ENCODE measurements at regions not wholly inside any gene's neighbourhood (a gene's known extent, or its start where the extent isn't known, plus 50 kb on each side); places are given as distances from the start of the nearest gene placed in this dataset.
"Not testable (repeated sequence)": the region's sequence is repeated elsewhere in the genome, so short reads cannot be mapped to it uniquely, and the experiment has no call there.

DNA sequence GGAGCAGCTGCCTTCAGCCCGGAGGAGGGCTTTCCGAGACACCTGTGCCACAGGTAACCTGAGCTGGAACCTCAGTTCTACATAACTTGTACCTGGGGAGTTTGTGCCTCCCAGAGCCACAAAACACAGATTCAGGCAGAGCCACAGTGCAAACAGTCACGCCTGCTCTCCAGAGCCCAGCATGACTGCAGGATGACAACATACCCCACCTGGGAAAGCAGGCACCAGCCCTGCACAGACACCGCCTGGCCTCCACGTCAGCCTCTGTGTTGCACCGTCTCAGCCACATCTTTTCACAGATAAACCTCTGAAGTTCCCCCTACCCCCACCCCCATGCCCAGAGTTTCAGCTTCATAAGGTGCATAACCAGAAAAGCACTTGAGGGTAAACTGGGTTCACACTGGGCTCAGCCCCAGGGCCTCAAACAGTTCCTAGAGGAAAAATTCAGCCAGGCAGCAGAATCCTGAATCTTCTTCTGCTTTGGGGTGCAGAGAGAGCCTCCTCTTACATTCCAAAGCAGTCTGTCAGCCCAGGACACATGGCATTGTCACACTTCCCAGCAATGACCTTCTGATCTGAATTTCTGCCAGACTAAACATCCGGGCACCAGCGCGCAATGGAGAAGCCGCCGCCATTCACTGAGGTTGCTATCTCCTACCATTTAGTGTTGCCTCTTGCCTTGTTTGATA is 229.5 kb downstream of the TOMM20 start:
- Mint-ChIP-seq H3K9me3 (no peaks in the 10 kb centered on the region), H3K27ac (no peak overlapping the region), H3K4me1 (ENCODE audit: low read depth) (peaks cover 4% of the 10 kb centered on the region), H3K4me3 (no peak overlapping the region), H3K36me3 (ENCODE audit: low read depth) (no peaks in the 10 kb centered on the region), H3K27me3 (ENCODE audit: low read depth) (no peaks in the 10 kb centered on the region)
- intact Hi-C loops (cut with micrococcal nuclease): no loop called here
- DNase-seq: no peak
- CTCF ChIA-PET: no interaction called here

DNA sequence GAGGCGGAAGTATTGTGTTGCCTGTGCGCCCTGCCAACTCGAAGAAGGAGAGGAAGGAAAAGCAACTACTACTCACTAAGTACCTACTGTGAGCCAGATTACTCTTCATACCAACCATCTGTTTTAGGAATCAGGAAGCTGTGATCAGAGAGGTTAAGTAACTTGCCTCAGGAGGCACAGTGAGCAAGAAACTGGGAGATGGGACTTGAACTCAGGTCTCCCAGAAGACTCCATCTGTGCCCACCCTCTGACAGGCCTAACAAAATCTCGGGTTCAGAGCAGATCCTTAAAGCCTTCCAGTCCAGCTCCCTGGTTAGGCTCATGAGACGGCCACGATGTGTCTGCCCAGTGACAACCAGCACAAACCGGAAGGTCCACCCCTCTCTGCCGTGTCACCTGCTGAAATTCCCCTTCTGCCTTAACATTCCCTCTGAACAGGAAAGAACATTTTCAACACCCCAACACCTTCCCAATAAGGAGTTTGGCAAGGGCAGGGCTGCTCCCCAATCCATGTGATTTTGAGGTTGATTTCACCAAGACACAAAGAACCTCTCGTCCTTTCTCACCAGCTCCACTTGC is 230.1 kb downstream of the TOMM20 start:
- CTCF ChIA-PET: no interaction called here
- H3K27me3 Mint-ChIP-seq (ENCODE audit: low read depth): no peaks in the 10 kb centered on the region
- H3K9me3 Mint-ChIP-seq: no peaks in the 10 kb centered on the region

DNA sequence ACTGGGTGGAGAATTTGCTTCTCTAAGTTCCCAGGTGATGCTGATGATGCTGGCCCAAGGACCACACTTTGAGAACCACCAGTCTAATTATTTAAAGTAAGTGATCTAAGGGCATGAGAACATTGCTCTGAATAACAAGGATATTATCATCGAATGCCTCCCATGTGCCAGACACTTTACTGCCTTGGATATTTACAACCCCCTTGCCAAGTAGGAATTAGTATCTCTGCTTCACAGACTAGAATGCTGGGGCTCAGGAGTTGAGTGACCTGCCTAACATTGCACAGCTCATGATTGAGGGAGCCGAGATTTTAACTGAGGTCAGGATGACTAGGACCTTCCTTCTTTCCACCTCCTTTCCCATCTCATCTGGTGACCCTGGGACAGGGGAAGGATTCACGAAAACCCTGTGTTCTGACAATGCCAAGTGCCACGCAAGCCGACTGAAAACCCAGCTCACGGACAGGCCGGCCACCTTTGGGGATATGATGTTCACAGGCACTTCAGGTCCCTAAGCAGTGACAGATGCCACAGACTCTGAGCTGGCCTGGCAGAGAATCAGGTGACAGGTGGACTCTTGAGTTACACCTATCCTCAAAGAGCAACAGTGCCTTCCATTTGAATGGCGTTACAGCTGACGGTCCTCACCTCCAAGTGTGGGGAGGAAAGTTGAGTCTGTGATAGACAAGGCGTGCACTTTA is 230.7 kb downstream of the TOMM20 start:
- intact Hi-C loops (cut with micrococcal nuclease): no loop called here
- no peaks in the 10 kb centered on the region for H3K9me3 Mint-ChIP-seq
- CTCF ChIA-PET: no interaction called here
- no peak overlapping the region for H3K4me3 Mint-ChIP-seq
- no peak for DNase-seq
- no peak overlapping the region for H3K27ac Mint-ChIP-seq
- no peaks in the 10 kb centered on the region for H3K36me3 Mint-ChIP-seq (ENCODE audit: low read depth)
- H3K4me1 Mint-ChIP-seq (ENCODE audit: low read depth): peaks cover 15% of the 10 kb centered on the region
- H3K27me3 Mint-ChIP-seq (ENCODE audit: low read depth): no peaks in the 10 kb centered on the region

More for the DNA sequence above, 230.1 kb downstream of the TOMM20 start:
- intact Hi-C loops (cut with micrococcal nuclease): no loop called here
- Mint-ChIP-seq H3K36me3 (ENCODE audit: low read depth) (no peaks in the 10 kb centered on the region), H3K27ac (no peak overlapping the region), H3K4me1 (ENCODE audit: low read depth) (peaks cover 10% of the 10 kb centered on the region), H3K4me3 (no peak overlapping the region)
- DNase-seq: no peak

DNA sequence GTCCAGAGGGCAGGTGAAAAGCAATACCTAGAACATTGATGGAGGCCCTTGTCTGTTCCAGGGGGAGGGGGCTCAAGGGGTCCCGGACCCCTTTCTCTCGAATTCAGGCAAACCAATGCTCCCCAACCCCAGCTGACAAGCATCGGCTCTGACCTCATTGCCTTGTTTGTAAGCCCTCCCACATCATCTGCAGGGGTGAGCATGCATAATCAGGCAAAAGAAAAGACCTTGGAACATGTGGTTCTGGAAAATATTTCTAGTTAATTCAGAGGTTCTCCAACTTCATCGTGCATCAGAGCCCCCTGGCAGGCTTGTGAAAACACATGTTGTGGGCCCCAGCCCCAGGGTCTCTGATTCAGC is 231.3 kb downstream of the TOMM20 start:
- H3K4me1 Mint-ChIP-seq (ENCODE audit: low read depth): peaks cover 15% of the 10 kb centered on the region
- H3K27me3 Mint-ChIP-seq (ENCODE audit: low read depth): no peaks in the 10 kb centered on the region
- DNase-seq: no peak
- no peak overlapping the region for H3K4me3 Mint-ChIP-seq
- no peak overlapping the region for H3K27ac Mint-ChIP-seq
- CTCF ChIA-PET: no interaction called here
- no peaks in the 10 kb centered on the region for H3K9me3 Mint-ChIP-seq
- intact Hi-C loops (cut with micrococcal nuclease): no loop called here
- H3K36me3 Mint-ChIP-seq (ENCODE audit: low read depth): no peaks in the 10 kb centered on the region

DNA sequence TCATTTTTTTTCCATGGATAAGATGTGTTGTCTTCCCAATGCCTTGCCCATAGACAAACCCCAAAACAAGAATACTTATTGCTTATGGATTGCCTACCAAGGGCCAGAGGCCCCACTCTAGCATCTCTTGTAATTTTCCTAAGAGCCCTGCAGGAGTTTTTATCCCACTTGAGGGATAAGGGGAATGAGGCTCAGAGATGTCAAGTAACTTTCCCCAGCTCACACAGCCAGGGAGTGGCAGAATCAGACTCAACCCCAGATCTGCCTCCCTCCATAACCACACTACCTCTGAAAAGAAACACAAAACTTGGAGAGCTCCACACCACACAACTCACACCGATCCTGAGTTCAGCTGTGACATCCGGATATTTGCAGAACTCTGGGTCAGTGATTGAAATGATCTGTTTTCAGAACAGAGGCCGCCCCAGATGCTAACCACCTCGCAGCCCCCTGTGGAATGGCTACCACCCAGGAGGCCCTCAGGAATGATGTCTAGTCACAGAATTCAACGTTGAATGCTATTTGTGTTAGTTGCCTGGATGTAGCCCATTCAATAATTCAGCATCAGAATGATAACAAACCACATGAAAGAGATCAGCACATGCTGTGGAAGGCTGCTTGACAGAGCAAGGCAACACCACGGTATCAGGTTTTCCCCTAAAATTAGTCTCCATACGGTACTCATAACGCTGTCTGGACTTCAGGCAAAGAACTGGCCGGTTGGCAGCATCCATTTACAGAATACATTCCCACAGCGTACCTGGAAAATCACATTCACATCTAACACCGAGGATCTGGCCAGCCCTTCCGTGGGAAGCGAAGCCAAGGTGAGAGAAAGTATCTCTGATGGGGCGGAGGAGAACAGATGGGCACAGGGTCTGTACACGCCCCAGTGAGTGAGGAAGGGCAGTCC is 231.9 kb downstream of the TOMM20 start:
- intact Hi-C loops (cut with micrococcal nuclease): no loop called here
- no peak overlapping the region for H3K4me3 Mint-ChIP-seq
- no peaks in the 10 kb centered on the region for H3K9me3 Mint-ChIP-seq
- H3K27ac Mint-ChIP-seq: no peak overlapping the region
- no peak for DNase-seq
- H3K4me1 Mint-ChIP-seq (ENCODE audit: low read depth): peaks cover 15% of the 10 kb centered on the region
- no peaks in the 10 kb centered on the region for H3K27me3 Mint-ChIP-seq (ENCODE audit: low read depth)
- CTCF ChIA-PET: interaction anchor here (1.2 kb wide), 1 partner anchor 187 kb away, joined by 5 read pairs; no protein-coding TSS in a partner anchor
- H3K36me3 Mint-ChIP-seq (ENCODE audit: low read depth): no peaks in the 10 kb centered on the region

DNA sequence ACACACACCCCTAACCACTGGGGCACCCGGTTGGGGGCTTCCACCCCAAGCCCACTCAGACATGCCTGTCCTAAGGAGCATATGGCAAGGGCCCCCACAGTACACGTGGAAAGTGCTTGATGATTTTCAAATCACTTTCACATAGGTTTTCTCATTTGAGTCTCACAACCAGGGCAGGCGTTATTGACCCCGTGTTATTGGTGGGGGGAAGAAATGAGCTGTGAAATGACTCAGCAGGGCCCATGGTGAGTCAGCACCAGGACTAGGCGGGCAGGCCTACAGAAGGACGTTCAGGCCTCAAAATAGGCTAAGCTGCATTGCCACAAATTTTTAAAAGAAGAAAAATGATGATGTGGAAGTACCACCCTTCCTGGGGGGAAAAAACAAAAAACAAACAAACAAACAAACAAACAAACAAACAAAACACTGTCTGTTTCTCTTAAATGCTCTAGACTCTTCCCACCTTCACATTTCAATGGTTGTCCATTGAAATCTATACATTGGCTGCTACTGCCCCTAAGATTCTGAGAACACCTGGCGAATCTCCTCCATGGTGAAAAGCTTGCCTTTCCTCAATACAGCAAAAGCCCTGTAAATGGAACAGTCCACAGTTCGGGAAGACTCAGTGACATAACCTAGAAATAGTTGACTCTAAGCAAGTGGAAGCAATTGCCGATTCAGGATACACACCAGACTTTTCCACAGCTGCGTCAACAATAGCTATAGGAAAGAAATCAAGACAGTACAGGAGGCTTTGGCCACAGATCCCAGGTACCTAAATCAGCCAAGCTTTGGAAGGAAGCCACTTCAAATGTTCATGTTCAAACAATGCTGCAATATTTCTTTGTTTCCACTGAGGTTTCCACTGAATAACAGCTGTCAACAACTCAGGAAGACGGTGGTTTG is 234.7 kb downstream of the TOMM20 start:
- Mint-ChIP-seq H3K36me3 (ENCODE audit: low read depth) (no peaks in the 10 kb centered on the region), H3K4me1 (ENCODE audit: low read depth) (peaks cover 15% of the 10 kb centered on the region), H3K9me3 (no peaks in the 10 kb centered on the region), H3K27me3 (ENCODE audit: low read depth) (no peaks in the 10 kb centered on the region), H3K4me3 (no peak overlapping the region), H3K27ac (no peak overlapping the region)
- intact Hi-C loops (cut with micrococcal nuclease): no loop called here
- DNase-seq: peak; percentile 46
- CTCF ChIA-PET: interaction anchor here (0.7 kb wide), 1 partner anchor 180 kb away, joined by 3 read pairs; no protein-coding TSS in a partner anchor

DNA sequence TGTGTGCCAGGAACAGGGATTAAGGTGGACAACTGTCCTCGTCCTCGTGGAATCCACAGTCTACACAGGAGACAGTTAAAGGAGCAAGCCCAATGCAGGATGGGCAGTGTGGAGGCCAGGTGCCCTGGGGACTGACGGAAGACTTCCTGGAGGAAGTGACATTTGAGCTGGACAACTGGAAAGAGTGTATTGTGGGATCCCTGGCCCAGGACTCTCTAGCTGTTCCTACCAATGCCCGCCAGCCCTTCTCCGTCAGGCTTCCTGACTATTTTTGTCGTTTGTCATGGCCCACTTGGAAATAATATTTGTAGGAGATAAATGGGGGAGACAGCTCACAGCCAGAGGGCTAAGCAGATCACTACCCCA is 235.3 kb downstream of the TOMM20 start:
- DNase-seq: no peak
- Mint-ChIP-seq H3K27ac (no peak overlapping the region), H3K36me3 (ENCODE audit: low read depth) (no peaks in the 10 kb centered on the region), H3K9me3 (peaks cover 2% of the 10 kb centered on the region), H3K27me3 (ENCODE audit: low read depth) (no peaks in the 10 kb centered on the region), H3K4me3 (no peak overlapping the region), H3K4me1 (ENCODE audit: low read depth) (peaks cover 15% of the 10 kb centered on the region)
- intact Hi-C loops (cut with micrococcal nuclease): no loop called here
- CTCF ChIA-PET: no interaction called here

DNA sequence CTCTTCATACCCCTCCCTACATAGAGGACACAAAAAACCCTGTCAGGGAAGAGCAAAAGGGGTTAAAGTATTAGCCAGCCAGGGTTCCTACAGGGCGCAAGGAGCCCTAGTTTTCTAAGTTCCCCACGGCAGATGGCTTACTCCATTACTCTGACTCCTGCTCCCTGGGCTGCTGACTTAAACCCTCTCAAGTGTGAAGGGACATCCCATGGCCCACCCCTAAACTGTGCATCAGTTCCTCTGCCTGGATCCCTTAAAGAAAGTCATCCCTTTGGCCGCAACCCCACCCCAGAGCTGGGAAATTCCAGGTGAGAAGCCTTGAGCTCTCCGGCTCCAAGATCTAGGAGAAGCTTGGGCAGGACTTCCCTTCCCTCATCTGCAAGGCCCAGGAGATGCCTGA is 236.0 kb downstream of the TOMM20 start:
- DNase-seq: no peak
- Mint-ChIP-seq H3K27me3 (ENCODE audit: low read depth) (no peaks in the 10 kb centered on the region), H3K36me3 (ENCODE audit: low read depth) (no peaks in the 10 kb centered on the region), H3K9me3 (peaks cover 5% of the 10 kb centered on the region), H3K4me3 (no peak overlapping the region), H3K27ac (no peak overlapping the region), H3K4me1 (ENCODE audit: low read depth) (peaks cover 15% of the 10 kb centered on the region)
- intact Hi-C loops (cut with micrococcal nuclease): no loop called here
- CTCF ChIA-PET: no interaction called here

DNA sequence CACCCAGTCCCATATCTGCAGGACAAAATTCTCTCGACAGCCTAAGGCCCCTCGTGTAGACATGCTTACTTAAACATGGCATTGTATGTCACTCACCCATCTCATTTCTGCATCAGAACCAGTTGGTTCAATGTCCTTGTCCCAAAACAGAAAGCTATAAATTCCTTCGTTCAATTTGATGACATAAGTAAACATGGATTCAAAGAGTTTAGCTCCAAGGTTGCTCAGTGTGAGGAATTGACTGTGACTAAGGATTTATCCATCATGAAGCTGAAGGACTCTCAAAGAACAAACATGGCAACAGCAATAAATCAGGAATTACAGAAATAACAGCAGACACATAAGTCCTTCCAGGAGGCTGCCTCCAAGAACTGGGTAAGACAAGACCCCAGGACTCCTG is 237.2 kb downstream of the TOMM20 start:
- intact Hi-C loops (cut with micrococcal nuclease): no loop called here
- Mint-ChIP-seq H3K4me3 (no peak overlapping the region), H3K9me3 (peaks cover 5% of the 10 kb centered on the region), H3K27ac (no peak overlapping the region), H3K4me1 (ENCODE audit: low read depth) (peaks cover 24% of the 10 kb centered on the region), H3K36me3 (ENCODE audit: low read depth) (no peaks in the 10 kb centered on the region), H3K27me3 (ENCODE audit: low read depth) (no peaks in the 10 kb centered on the region)
- CTCF ChIA-PET: no interaction called here
- DNase-seq: no peak

DNA sequence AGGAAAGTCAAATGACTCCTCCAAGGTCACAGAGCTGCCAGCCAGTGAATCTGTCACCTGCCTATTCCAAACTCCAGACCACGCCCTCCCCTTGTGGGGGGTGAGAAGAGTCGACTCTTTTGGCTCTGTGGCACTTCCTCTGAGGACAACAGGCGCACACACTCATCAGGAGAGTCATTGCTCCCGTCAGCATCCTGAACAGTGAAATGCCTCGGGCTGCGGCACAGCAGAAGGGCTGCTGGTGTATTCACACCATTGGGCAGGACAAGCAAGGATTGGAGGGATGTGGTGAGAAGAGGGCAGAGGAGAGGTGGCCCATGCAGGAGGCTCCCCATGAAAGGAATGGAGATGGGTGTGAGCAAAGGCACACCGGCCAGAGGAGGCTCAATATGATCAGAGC is 239.0 kb downstream of the TOMM20 start:
- no peaks in the 10 kb centered on the region for H3K36me3 Mint-ChIP-seq (ENCODE audit: low read depth)
- CTCF ChIA-PET: no interaction called here
- intact Hi-C loops (cut with micrococcal nuclease): no loop called here
- peaks cover 5% of the 10 kb centered on the region for H3K9me3 Mint-ChIP-seq
- no peak overlapping the region for H3K4me3 Mint-ChIP-seq
- peaks cover 24% of the 10 kb centered on the region for H3K4me1 Mint-ChIP-seq (ENCODE audit: low read depth)
- H3K27me3 Mint-ChIP-seq (ENCODE audit: low read depth): no peaks in the 10 kb centered on the region
- DNase-seq: no peak
- no peak overlapping the region for H3K27ac Mint-ChIP-seq

DNA sequence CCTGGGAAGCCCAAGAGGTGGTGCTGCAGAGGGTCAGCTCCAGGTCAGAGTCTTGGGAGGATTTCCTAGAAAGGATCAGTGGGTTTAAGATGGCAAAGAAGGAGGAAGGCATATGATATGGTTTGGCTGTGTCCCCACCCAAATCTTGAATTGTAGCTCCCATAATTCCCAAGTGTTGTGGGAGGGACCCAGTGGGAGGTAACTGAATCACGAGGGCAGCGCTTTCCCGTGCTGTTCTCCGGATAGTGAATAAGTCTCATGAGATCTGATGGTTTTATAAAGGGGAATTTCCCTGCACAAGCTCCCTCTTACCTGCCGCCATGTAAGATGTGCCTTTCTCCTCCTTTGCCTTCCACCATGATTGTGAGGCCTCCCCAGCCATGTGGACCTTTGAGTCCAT is 240.4 kb downstream of the TOMM20 start:
- H3K4me1 Mint-ChIP-seq (ENCODE audit: low read depth): peaks cover 12% of the 10 kb centered on the region
- intact Hi-C loops (cut with micrococcal nuclease); H3K36me3 Mint-ChIP-seq (ENCODE audit: low read depth); H3K9me3 Mint-ChIP-seq; DNase-seq; H3K27me3 Mint-ChIP-seq (ENCODE audit: low read depth); H3K4me3 Mint-ChIP-seq; H3K27ac Mint-ChIP-seq: not testable (repeated sequence)
- CTCF ChIA-PET: interaction anchor here (0.5 kb wide), 1 partner anchor 388 kb away, joined by 3 read pairs; no protein-coding TSS in a partner anchor

Data from activated naive CD4-positive, alpha-beta T cell treated with anti-CD3 and anti-CD28 coated beads for 36 hours (primary cell).